DOHH2 (cell line): ENCODE measurements at regions not wholly inside any gene's neighbourhood (a gene's known extent, or its start where the extent isn't known, plus 50 kb on each side); places are given as distances from the start of the nearest gene placed in this dataset.

Experiments
- H3F3A ChIP-seq: fragments of 200-600 bp; sonication (generic), shearing (Covaris generic); 2 replicates; pipeline ENCODE4 v1.6.0; 2016; ENCODE audit warnings: antibody characterized with exemption, mild to moderate bottlenecking; ENCODE audit not compliant: control insufficient read depth, insufficient read depth
- H3K27ac ChIP-seq: fragments of 200-600 bp; sonication (generic); 2 replicates; pipeline ENCODE4 v1.5.1; 2014; ENCODE audit warnings: low read depth, mild to moderate bottlenecking, low read length, moderate library complexity
- H3K27me3 ChIP-seq: fragments of 200-600 bp; sonication (generic); 2 replicates; pipeline ENCODE4 v1.6.1; 2014; ENCODE audit warnings: mild to moderate bottlenecking, low read length, mixed read lengths; ENCODE audit not compliant: control insufficient read depth
- H3K36me3 ChIP-seq: fragments of 200-600 bp; sonication (generic); 2 replicates; pipeline ENCODE4 v1.6.1; 2014; ENCODE audit warnings: mild to moderate bottlenecking, low read length, moderate library complexity, mixed read lengths; ENCODE audit not compliant: control insufficient read depth
- H3K4me1 ChIP-seq: fragments of 200-600 bp; sonication (generic); 2 replicates; pipeline ENCODE4 v1.6.1; 2014; ENCODE audit warnings: mild to moderate bottlenecking, low read length, mixed read lengths; ENCODE audit not compliant: control insufficient read depth
- H3K4me2 ChIP-seq: fragments of 200-600 bp; sonication (generic); 2 replicates; pipeline ENCODE4 v1.6.0; 2014; ENCODE audit warnings: mild to moderate bottlenecking, low read length, moderate library complexity
- H3K4me3 ChIP-seq: fragments of 200-600 bp; sonication (generic); 2 replicates; pipeline ENCODE4 v1.5.1; 2014; ENCODE audit warnings: mild to moderate bottlenecking, low read length, mixed read lengths
- H3K79me2 ChIP-seq: fragments of 200-600 bp; sonication (generic); 2 replicates; pipeline ENCODE4 v1.6.1; 2014; ENCODE audit warnings: mild to moderate bottlenecking, low read length, mixed read lengths; ENCODE audit not compliant: control insufficient read depth
- H3K9me2 ChIP-seq: fragments of 200-600 bp; sonication (generic); replicated peaks from 2 replicates; pipeline ENCODE4 v1.6.1; 2014; ENCODE audit warnings: mild to moderate bottlenecking, low read length, mixed read lengths; ENCODE audit not compliant: control insufficient read depth
- H3K9me3 ChIP-seq: fragments of 200-600 bp; sonication (generic); 2 replicates; pipeline ENCODE4 v1.6.1; 2014; ENCODE audit warnings: antibody characterized with exemption, low read length, mixed read lengths; ENCODE audit not compliant: control insufficient read depth, insufficient read depth
- H4K20me1 ChIP-seq: fragments of 200-600 bp; sonication (generic); 2 replicates; pipeline ENCODE4 v1.6.0; 2014; ENCODE audit warnings: low read depth, mild to moderate bottlenecking, antibody characterized with exemption, low read length, moderate library complexity; ENCODE audit not compliant: control insufficient read depth, insufficient read depth
- CTCF ChIP-seq: fragments of 200-600 bp; sonication (generic); IDR thresholded peaks from one replicate; pipeline ENCODE4 v1.5.1; 2014; ENCODE audit warnings: antibody characterized with exemption, mild to moderate bottlenecking, low read depth, low read length; ENCODE audit not compliant: poor library complexity, severe bottlenecking
- EZH2phosphoT487 ChIP-seq: fragments of 200-600 bp; sonication (generic); IDR thresholded peaks from 2 replicates; pipeline ENCODE4 v1.6.1; 2017; ENCODE audit warnings: borderline replicate concordance, mild to moderate bottlenecking, antibody characterized with exemption, low read length, moderate library complexity, mixed read lengths

- no peaks in the 10 kb centered on the region for H3K9me3 ChIP-seq
These were observed 169.5 kb downstream of the OTOR start for GRCh38 chr20:16917636-16918035.

GRCh38 chr20:16918366-16918765, 170.2 kb downstream of the OTOR start:
- Histone ChIP-seq H3F3A (no peaks in the 10 kb centered on the region), H3K4me1 (no peaks in the 10 kb centered on the region)

More at GRCh38 chr20:16917636-16918035, 169.5 kb downstream of the OTOR start:
- Histone ChIP-seq H3K79me2 (no peaks in the 10 kb centered on the region), H3K27me3 (no peaks in the 10 kb centered on the region), H3K27ac (no peak overlapping the region), H3K36me3 (no peaks in the 10 kb centered on the region), H3K9me2 (no peaks in the 10 kb centered on the region), H3K4me2 (no peak overlapping the region), H3K4me1 (no peaks in the 10 kb centered on the region), H3F3A (no peaks in the 10 kb centered on the region), H4K20me1 (no peaks in the 10 kb centered on the region), H3K4me3 (no peak overlapping the region)
- TF ChIP-seq EZH2phosphoT487 (no peak), CTCF (no peak)

DNA sequence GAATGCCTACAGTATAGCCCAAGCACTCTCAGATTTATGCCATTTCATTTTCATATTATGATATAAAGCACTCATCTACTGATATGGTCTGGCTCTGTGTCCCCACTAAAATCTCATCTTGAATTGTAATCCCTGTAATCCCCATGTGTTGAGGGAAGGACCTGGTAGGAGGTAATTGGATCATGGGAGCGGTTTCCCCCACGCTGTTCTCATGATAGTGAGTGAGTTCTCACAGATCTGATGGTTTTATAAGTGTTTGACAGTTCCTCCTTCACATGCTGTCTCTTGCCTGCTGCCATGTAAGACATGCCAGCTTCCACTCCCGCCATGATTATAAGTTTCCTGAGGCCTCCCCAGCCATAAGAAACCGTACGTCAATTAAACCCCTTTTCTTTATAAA, 171.7 kb downstream of the OTOR start:
- no peak overlapping the region for H3K4me2 ChIP-seq
- TF ChIP-seq CTCF, result no peak
- TF ChIP-seq EZH2phosphoT487, result no peak

More at GRCh38 chr20:16918366-16918765, 170.2 kb downstream of the OTOR start:
- H3K27me3 ChIP-seq, result no peaks in the 10 kb centered on the region
- H3K4me3 ChIP-seq, result no peak overlapping the region
- no peak for TF ChIP-seq CTCF
- TF ChIP-seq EZH2phosphoT487, result no peak
- no peaks in the 10 kb centered on the region for H4K20me1 ChIP-seq
- H3K4me2 ChIP-seq, result no peak overlapping the region
- H3K79me2 ChIP-seq, result no peaks in the 10 kb centered on the region
- no peak overlapping the region for H3K27ac ChIP-seq
- no peaks in the 10 kb centered on the region for H3K36me3 ChIP-seq
- H3K9me3 ChIP-seq, result no peaks in the 10 kb centered on the region
- H3K9me2 ChIP-seq, result no peaks in the 10 kb centered on the region

More for the DNA sequence above, 171.7 kb downstream of the OTOR start:
- no peak overlapping the region for H3K4me3 ChIP-seq
- no peak overlapping the region for H3K27ac ChIP-seq
- no peaks in the 10 kb centered on the region for H3K27me3 ChIP-seq
- H3K4me1 ChIP-seq, result no peaks in the 10 kb centered on the region
- H3F3A ChIP-seq, result no peaks in the 10 kb centered on the region
- no peaks in the 10 kb centered on the region for H3K9me2 ChIP-seq
- no peaks in the 10 kb centered on the region for H3K79me2 ChIP-seq
- no peaks in the 10 kb centered on the region for H3K36me3 ChIP-seq
- no peaks in the 10 kb centered on the region for H3K9me3 ChIP-seq
- no peaks in the 10 kb centered on the region for H4K20me1 ChIP-seq
